Stimulated activated CD8-positive, alpha-beta memory T cell treated with anti-CD3 and anti-CD28 coated beads, Interleukin-4, amount 100 ng/mL, for 24 hours (primary cell): ENCODE measurements at regions not wholly inside any gene's neighbourhood (a gene's known extent, or its start where the extent isn't known, plus 50 kb on each side); places are given as distances from the start of the nearest gene placed in this dataset.
"Not testable (repeated sequence)": the region's sequence is repeated elsewhere in the genome, so short reads cannot be mapped to it uniquely, and the experiment has no call there.

Source experiments
- DNase-seq: peaks from one replicate; pipeline ENCODE4 v3.0.0-alpha.2; 2020; ENCODE audit warnings: low read depth

DNA sequence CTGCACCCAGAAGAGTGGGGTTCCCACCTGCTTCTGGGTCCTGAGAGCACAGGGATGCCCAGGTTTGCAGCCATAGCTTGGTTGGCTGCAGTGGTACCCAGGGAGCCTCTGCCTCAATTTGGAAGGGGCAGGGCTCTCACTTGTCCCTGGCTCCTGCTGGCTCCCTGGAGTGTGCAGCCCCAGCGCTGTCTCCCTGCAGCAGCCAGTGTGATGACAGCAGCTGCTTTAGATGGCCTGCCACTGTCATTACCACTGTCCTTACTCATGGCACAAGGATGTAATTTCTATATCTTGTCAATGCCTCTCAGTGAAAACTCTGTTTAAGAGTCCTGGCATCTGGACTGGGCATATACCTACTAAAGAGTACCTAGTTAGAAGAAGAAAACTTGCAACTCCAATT is 250.9 kb downstream of the KIF20B start:
- no peak for DNase-seq

DNA sequence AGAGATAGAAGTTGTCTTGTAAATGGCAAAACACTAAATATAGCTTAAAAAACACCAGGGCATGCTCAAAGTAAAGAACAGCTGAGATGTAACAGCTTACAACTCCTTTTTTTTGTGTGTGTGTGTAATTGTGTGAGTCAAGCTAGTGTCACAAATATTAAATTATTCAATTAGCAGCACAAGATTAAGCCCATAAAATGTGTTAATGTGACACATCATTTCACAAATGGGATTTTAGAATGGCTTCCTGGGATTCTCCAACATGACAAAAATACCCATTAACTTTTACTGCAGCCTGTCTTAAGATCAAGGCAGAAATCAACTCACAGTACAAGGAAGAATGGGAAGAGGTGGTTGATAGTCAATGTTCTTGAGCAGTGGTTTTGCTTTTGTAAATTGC is 251.4 kb downstream of the KIF20B start:
- DNase-seq: no peak

DNA sequence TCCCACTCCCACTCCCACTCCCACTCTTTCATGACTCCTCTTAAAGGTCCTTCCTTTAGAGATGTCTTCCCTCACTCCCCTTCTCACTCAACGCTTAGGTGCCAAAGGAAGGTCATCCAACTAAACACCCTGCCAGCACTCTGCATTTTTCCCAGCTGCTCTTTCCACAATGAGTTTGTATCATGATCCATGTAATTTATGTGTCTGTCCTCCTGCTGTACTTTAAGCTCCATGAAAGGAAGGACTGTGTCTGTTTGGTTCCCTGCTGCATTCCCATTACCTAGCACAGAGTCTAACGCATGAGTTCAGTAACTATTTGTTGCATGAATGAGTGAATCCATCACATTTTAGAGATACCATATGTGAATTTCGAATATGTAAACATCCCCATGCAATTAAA is 252.7 kb downstream of the KIF20B start:
- DNase-seq: no peak

DNA sequence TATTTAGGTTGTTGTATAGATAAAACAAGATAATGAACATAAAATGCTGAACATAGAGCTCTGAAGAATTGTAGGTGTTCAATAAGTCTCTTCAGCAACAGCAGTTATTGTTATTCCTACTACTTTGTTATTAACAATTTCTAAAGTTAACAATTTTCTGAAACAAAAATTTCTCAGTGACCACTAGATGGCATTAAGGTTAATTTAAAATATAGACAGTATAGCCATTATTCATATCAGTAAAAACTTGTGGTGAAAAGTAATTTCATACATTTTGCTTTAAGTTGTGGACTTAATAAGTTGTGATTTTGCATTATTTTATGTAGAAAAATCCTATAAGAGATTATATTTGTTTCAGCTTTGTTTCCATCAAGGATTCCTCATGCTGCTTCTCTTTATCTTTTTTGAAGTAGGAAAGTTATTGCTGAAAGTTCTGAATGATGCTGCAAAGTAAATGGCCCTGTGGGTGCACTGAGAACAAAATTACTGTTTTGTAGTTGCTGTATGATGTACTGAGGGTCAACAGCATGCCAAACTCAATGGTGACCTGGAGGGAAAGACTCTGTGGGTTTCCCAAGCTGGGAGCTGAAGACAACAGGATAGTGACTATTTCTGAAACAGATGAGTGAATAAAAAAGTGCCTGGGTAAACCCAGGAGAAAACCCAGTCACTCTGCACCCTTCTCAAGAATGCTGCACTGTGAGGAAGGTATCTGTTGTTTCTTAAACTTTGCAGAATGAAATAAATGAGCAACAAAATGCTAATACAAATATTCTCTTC is 253.6 kb downstream of the KIF20B start:
- no peak for DNase-seq

DNA sequence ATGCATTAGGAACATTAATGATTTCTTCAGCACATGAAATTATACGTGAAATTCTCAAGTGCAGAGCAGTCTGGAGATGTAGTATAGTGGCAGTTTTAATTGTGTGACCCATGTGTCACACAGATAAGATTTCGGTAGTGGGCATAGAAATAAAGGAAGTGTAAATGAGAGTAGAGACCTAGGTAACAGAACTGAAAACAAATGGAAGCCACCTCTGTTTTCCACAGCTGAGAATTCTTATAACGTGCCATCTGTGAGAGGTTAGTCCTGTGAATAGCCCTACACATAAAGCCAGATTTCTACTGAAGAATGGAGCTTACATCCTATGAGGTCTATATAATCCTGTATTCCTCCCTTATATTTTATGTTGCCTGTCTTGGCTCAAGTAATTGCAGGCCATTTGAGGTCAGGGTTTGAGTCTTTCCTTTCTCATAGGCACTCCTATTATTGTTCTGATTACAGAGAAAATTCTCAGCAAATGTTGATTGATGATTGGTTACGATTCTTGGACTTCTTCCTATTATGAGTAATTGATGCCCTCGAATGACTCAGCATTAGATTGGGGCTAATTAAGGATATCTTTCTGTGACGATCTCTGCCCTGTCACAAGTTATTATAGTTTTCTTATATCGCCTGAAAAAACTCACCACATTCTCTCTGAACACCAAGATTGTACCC is 258.2 kb downstream of the KIF20B start:
- no peak for DNase-seq

DNA sequence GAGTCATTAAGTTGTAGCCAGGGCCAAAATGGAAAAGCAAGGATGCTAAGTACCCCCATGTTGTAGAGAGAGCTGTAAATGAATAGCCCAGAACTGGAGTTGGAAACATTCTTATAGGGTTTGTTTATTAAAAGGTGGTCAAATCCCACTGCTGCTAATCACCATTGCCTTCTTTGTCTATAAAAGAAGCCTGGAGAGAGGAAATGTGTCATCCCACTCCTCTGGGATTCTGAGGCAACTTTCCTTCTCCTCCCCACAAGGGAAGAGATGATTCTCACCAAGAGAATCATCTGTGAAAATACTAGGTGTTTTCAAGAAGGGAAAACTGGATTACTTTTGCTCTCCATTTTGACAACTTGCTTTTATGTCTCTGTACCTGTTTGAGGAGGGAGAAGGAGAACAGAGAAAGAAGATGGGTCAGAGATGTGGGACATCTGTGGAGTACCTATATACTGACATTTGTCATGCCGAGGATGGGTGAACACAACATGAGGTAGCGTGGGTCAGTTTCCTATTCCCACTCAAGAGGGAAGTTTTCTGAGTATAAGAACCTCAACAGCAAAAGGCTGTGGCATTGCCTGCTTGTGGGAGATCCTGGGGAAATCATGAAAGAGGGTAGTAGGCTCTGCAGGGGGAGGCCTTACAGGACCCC is 262.2 kb downstream of the KIF20B start:
- no peak for DNase-seq

DNA sequence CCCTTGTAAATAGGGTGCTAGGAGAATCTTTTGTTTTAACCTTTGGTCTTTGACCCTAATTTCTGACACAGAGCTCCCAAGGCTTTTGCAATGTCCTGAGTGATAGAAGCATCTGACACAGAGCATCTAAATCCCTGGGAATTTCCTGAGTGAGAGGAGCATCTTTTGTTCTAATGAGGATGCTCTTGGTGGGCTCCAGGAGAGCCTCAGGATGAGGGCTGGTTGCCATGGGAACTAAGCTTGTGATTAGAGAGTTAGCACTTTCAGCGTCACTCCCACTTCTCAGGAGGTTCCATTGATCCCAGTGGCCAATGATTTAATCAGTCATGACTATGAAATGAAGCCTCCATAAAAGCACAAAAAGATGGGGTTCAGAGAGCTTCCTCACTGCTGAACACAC is 264.8 kb downstream of the KIF20B start:
- no peak for DNase-seq

DNA sequence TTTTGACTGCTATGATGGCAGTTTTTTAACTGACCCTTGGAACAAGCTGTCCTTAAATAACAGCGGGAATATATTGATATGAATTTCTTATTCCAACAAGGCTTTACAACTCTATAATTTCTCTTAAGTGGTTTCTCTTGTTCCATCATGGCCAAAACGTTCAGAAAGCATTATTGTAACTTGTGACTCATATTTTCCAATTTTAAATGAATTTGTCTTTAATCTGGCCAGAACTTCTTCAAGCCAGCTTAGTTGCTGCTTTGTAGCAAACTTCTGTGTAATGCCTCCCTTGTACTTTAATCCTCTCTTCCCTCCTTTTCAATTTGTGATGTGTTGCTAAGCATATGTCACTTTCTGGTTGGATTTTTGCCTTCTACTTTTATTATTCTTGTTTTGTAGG is 271.9 kb downstream of the KIF20B start:
- no peak for DNase-seq

DNA sequence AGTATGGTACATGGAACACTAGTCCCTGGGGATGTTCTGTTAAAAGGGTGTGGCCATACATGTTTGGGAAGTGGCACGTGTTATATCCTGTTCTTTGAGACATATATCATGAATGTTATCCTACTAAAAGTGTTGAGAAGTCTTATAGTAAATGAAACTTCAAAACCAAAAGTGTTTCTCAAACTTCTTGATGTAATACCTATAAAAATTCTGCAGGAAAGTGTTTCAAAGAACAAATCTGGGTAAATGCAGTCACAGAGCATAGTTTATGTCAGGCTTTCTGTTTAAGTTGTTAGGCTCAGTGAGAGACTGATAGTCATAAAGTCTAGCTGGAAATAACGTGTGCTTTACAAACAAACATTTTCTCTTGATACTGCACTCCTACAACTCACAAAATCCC is 273.7 kb downstream of the KIF20B start:
- DNase-seq: no peak

DNA sequence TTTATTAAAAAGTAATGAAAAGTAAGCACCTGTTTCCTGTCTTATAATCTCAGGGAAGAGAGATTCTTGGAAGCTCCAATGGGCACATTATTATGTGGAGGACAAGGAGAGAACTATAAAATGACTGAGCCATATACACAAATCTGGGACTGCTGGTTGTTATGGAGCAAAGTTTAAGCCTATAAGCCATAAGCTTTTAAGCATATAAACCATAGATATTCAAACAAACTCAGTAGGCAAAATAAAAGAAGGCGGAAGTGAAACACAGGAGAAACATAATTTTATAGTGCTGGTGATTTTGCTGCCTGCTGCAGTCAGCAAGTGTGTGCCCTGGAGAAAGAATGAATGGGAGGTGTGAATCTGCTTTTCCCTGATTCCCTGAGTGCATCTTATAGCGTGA is 274.4 kb downstream of the KIF20B start:
- DNase-seq: no peak

DNA sequence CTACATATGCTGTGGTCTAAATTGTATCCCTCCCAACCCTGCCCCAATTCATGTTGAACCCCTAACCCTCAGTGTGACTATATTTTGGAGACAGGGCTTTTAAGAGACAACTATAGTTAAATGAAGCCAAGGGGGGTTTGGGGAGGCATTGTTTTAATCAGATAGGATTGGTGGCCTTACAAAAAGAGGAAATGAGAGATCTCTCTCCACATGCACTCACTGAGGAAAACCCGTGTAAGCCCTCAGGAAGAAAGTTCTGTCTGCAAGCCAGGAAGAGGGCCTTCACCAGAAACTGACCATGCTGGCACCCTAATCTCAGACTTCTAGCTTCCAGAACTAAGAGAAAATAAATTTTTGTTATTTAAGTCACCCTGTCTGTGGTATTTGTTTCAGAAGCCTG is 276.7 kb downstream of the KIF20B start:
- DNase-seq: no peak

DNA sequence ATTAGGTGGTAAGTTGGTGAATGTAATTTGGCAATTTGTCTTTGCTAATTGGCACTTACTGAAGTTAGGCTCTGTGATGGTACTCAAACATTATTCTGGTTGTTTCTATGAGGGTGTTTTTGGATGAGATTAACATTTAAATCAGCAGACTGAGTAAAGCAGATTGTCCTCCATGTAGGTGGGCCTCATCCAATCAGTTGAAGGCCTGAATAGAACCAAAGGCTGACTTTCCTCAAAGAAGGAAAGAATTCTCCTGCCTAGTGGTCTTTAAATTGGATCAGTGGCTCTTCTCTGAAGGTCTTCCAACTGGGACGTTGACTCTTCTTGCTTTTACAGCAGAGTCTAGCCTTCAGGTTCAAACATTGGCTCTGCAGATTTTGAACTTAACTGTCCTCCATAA is 278.3 kb downstream of the KIF20B start:
- no peak for DNase-seq

DNA sequence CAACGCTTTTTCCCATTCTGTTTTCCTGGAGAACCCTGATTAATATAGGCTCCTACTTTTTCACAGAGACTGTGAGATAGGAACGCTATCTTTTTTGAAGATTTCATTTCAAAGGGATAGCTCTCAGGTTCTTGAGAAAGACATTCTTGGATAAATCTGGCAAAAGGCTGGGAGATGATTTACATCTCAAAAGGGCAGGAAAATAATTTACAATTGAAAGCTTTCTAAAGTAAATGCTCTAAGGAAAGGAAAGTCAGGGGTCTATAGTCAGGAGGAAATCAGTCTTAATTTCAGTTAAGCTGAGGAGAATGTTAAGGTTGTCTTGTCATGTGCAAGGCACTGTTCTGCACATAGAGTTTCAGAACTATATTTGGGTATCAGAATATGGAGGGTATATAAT is 278.8 kb downstream of the KIF20B start:
- DNase-seq: no peak

DNA sequence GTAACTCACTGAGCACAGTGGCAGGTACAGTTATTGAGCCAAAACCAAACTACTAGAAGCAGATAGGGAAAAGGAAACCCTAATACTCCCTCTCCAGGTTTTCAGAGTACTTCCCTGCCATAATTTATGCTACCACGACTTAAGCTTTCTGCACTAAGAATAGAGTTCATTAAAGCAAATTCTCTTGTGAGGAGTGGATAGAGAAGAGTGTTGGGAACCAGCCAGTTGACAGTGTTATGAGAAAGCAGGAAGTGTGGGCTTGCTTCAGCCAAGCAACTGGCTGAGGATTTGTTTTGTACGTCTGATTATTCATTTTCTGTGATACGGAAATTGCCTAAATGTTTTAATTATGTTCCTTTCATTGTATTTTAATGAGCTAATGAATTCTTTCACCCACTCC is 280.5 kb downstream of the KIF20B start:
- no peak for DNase-seq

DNA sequence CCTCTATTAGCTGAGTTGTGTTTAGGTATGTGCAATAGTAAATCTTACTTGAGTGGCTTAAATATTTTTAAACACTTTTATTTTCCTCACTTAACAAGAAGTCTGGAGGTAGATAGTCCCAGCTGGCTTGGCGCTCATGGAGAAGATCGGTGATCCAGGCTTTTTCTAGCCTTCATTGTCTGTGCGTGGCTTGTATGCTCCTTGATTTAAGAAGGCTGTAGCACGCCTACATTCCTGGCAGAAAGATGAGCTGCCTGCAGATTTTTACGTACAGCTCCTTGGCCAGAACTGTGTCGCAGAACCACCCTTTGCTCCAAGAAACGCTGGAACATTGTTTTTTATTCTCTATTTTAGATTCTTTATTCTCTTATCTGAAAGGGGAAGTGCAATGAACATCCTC is 284.1 kb downstream of the KIF20B start:
- DNase-seq: no peak

DNA sequence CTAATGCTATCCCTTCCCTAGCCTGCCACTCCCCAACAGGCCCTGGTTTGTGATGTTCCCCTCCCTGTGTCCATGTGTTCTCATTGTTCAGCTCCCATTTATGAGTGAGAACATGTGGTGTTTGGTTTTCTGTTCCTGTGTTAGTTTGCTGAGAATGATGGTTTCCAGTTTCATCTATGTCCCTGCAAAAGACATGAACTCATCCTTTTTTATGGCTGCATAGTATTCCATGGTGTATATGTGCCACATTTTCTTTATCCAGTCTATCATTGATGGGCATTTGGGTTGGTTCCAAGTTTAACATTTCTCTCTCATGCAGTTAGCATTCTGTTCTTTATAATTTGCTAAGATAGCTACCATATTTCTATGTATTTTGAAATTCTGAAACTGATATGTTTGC is 287.0 kb downstream of the KIF20B start:
- not testable (repeated sequence) for DNase-seq

DNA sequence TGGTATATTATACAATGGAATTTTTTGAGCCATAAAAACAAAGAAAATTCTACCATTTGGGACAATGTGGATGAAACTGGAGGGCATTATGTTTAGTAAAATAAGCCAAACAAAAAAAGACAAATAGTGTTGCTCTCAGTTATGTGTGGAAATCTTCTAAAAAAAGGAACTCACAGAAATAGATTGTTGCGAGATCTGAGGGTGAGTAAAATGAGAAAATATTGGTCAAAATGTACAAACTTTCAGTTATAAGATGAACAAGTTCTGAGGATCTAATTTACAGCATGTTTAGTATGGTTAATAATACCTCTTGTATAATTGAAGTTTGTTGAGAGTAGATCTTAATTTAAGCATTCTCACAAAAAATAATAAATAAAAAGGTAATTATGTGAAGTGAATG is 291.2 kb downstream of the KIF20B start:
- DNase-seq: no peak

DNA sequence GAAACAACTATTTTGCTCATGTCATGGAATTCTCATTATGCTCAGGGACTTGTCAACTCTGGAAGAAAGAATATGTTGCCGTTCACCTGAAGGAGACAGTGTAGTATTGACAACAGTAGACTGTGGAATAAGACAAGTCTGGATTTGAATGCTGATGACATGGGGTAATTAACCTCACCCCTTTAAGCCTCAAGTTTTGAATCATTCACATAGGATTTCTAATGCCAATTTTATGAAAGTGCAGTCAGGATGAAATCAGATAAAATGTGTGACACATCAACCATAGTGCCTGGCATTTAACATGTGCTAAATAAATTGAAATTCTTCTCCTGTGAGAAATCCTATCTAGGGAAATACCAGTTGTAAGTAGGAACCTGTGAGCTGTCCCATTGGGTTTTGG is 305.8 kb downstream of the KIF20B start:
- no peak for DNase-seq

DNA sequence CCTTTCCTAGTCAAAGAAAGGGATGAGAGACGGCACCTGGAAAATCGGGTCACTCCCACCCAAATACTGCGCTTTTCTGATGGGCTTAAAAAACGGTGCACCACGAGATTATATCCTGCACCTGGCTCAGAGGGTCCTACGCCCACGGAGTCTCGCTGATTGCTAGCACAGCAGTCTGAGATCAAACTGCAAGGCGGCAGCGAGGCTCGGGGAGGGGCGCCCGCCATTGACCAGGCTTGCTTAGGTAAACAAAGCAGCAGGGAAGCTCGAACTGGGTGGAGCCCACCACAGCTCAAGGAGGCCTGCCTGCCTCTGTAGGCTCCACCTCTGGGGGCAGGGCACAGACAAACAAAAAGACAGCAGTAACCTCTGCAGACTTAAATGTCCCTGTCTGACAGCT is 309.9 kb downstream of the KIF20B start:
- DNase-seq: not testable (repeated sequence)

DNA sequence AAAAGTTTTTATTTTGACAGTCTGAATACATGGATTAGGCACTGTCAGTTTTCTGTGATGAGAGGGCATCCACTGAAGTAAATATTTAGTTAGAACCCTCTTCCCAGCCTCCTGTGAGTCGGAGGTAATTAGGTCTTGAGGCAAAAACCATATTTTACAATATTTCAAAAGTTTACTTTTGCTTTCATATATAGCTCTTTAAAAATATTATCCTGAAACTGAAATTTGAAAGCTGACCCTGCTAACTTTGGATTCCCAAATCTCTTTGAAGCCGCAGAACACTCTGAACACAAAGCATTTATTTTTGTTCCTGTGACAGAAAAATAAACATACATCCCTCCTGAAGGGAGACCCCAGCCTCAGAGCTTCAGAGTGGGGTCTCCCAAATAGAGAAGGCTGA is 317.4 kb downstream of the KIF20B start:
- DNase-seq: no peak

DNA sequence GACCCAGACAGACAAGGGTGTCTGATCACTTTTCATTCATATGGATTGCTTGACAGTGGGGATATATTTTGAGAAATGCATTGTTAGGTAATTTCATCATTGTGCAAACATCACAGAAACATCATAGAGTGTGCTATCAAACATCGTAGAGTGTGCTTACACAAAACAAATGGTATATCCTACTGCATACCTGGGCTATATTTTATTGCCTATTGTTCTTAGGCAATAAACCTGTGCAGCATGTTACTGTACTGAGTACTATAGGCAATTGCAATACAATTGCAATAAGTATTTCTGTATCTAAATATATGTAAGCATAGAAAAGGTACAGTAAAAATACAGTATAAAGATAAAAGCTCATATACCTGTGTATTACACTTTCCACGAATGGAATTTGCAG is 319.1 kb downstream of the KIF20B start:
- no peak for DNase-seq

DNA sequence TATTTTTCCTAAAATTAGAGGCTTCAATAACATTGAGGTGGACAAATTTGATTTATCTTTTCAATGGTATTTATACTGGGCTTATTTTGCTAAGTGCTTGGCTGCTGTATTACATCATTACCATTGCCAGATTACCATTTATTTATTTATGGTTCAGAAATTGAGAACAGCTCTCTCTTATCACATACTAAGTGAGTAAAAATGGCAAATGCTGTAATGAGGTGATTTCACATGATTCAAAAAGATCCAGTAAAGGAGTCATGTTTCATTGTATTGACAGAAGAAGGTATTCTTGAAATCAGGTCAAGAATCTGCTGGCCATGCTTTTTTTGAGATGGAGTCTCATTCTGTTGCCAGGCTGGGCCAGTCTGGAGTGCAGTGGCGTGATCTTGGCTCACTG is 322.6 kb downstream of the KIF20B start:
- no peak for DNase-seq

DNA sequence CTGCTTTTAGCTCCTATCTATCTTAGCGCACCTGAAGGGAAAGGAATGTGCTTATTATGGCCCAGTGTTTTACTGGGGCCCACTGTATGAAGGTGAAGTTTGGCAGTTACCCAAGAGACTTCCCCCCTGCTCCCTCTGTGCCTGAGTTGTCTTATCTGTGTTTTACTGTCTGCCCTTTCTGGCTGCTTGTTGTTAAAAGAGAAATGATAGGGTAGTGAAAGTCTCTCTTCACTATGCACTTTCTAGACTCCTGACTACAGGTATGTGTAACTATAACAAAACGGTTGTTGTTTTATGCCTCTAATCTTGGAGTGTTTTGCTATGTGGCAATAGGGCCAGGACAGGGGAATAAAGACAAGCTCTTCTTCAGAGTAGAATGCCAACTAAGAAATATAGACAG is 326.9 kb downstream of the KIF20B start:
- DNase-seq: no peak

DNA sequence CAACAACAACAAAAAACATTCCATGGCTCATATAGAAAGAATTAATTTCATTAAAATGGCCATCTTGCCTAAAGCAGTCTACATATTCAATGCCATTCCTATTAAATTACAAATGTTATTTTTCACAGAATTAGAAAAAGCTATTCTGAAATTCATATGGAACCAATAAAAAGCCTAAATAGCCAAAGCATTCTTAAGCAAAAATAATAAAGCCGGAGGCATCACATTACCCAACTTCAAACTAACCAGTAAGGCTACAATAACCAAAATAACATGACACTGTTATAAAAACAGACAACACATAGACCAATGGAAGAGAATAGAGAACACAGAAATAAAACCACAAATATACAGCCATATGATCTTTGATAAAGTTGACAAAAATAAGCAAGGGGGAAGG is 330.4 kb downstream of the KIF20B start:
- no peak for DNase-seq
